ENCODE measurements at regions not wholly inside any gene's neighbourhood (a gene's known extent, or its start where the extent isn't known, plus 50 kb on each side); places are given as distances from the start of the nearest gene placed in this dataset.
"Not testable (repeated sequence)": the region's sequence is repeated elsewhere in the genome, so short reads cannot be mapped to it uniquely, and the experiment has no call there.

DNA sequence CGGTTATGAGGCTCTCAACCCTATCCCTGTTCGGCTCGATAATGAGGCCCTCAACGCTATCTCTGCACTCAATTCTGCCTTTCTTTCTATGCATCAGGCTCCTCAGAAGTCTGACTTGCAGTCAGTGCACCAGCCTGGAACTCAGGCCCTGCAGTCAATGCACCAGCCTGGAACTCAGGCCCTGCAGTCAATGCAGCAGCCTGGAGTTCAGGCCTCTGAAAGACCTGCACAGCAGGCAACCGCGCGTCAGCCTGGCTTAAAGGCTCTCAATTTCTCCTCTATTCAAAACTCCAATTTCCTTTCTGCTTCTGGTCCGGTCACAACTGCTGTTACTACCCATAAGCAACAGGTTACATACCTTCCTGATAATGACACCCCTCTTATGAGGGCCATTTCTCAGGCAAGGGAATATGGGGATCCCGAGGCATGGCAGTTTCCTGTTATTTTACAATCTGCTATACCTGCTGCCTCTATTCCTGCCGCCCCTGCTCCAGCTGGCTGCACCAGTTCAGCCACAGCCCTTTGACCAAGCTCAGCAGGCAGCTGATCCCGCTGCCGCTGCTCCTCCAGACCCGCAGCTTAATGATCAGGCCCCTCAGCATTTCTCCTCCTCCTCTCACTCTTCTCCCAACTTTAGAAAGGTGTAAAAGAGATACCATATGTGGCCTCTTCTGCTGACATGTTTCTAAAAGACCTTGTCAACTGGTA lies 933.6 kb upstream of the FANCL start:
- CTCF ChIA-PET: no interaction called here
- H3K27me3 ChIP-seq (ENCODE audit: control insufficient read depth, insufficient read depth, low read length): no peaks in the 10 kb centered on the region

DNA sequence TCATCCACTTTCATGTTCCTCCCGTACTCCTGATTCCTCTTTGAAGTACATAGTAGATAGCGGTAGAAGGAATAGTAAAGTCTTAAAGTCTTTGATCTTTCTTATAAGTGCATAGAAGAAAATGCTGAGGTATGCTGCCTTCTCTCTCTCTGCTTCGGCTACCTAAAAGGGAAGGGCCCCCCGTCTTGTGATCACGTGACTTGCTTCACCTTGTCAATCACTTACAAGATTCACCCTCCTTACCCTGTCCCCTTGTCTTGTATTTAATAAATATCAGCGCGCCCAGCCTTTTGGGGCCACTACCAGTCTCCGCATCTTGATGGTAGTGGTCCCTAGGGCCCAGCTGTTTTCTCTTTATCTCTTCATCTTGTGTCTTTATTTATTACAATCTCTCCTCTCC lies 932.2 kb upstream of the FANCL start:
- H3K36me3 ChIP-seq (ENCODE audit: control insufficient read depth, insufficient read depth, low read length): no peaks in the 10 kb centered on the region
- no peak for DNase-seq (ENCODE audit: low read depth)
- ChIA-PET POLR2A (no interaction called here), CTCF (no interaction called here)
- TF ChIP-seq, protein P1, sequence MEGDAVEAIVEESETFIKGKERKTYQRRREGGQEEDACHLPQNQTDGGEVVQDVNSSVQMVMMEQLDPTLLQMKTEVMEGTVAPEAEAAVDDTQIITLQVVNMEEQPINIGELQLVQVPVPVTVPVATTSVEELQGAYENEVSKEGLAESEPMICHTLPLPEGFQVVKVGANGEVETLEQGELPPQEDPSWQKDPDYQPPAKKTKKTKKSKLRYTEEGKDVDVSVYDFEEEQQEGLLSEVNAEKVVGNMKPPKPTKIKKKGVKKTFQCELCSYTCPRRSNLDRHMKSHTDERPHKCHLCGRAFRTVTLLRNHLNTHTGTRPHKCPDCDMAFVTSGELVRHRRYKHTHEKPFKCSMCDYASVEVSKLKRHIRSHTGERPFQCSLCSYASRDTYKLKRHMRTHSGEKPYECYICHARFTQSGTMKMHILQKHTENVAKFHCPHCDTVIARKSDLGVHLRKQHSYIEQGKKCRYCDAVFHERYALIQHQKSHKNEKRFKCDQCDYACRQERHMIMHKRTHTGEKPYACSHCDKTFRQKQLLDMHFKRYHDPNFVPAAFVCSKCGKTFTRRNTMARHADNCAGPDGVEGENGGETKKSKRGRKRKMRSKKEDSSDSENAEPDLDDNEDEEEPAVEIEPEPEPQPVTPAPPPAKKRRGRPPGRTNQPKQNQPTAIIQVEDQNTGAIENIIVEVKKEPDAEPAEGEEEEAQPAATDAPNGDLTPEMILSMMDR (IDR thresholded peaks at IDR 0.05; ENCODE audit: insufficient read depth, low read depth, low read length): no peak
- H3K27me3 ChIP-seq (ENCODE audit: control insufficient read depth, insufficient read depth, low read length): no peaks in the 10 kb centered on the region
- no peak overlapping the region for H3K4me3 ChIP-seq (ENCODE audit: low read depth, low read length)

More for the DNA sequence above, 933.6 kb upstream of the FANCL start:
- POLR2A ChIA-PET: no interaction called here
- no peak for DNase-seq (ENCODE audit: low read depth)
- TF ChIP-seq, protein P1 (IDR thresholded peaks at IDR 0.05; ENCODE audit: insufficient read depth, low read depth, low read length): no peak
- H3K36me3 ChIP-seq (ENCODE audit: control insufficient read depth, insufficient read depth, low read length): no peaks in the 10 kb centered on the region
- H3K4me3 ChIP-seq (ENCODE audit: low read depth, low read length): no peak overlapping the region

DNA sequence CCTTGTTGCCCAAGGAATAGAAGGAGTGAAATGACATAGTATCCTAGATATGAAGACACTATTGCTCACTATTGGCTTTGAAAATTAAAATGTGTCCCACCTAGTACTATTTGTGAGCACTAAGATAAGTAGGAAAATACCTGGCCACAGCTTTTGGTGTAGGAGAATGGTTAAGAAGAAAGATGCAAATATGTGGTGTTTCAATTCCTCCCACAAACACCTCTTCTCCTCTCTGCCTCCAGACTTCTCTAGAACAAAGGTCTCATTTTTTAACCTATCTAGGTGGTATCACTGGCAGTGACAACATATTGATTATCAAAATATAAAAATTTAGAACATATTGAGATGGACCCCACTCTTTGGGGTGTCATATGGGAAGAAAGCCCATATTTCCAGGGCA lies 929.9 kb upstream of the FANCL start:
- H3K27me3 ChIP-seq (ENCODE audit: control insufficient read depth, insufficient read depth, low read length): no peaks in the 10 kb centered on the region
- no peak overlapping the region for H3K4me3 ChIP-seq (ENCODE audit: low read depth, low read length)
- H3K36me3 ChIP-seq (ENCODE audit: control insufficient read depth, insufficient read depth, low read length): no peaks in the 10 kb centered on the region
- ChIA-PET POLR2A (no interaction called here), CTCF (interaction anchor here (0.9 to 1.7 kb wide), 3 partner anchors 10 to 26 kb away, joined by 3 to 6 read pairs (median 3); no protein-coding TSS in a partner anchor)
- TF ChIP-seq, protein P1 (IDR thresholded peaks at IDR 0.05; ENCODE audit: insufficient read depth, low read depth, low read length): no peak
- no peak for DNase-seq (ENCODE audit: low read depth)

DNA sequence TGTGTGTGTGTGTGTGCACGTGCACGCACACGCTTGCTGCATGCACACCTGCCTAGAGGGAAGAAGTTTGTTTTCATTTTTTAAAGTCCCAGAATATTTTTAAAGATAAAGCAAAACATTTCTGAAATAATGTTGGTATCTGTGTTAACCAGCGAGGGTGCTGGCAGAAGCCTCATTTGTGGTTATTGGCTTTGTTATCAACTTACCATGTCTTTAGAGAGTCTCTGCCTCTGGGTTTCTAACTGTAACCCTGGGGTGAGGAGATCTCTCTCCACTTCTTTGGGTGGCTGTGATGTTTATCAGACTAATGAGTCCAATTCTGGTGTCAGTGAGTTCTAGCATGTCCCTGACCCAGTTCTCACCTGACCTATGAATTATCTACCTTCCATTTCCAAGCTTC lies 927.6 kb upstream of the FANCL start:
- no peaks in the 10 kb centered on the region for H3K27me3 ChIP-seq (ENCODE audit: control insufficient read depth, insufficient read depth, low read length)
- POLR2A ChIA-PET: no interaction called here
- no peaks in the 10 kb centered on the region for H3K36me3 ChIP-seq (ENCODE audit: control insufficient read depth, insufficient read depth, low read length)
- no peak for DNase-seq (ENCODE audit: low read depth)
- no peak overlapping the region for H3K4me3 ChIP-seq (ENCODE audit: low read depth, low read length)
- TF ChIP-seq, protein P1 (IDR thresholded peaks at IDR 0.05; ENCODE audit: insufficient read depth, low read depth, low read length): no peak
- CTCF ChIA-PET: no interaction called here

DNA sequence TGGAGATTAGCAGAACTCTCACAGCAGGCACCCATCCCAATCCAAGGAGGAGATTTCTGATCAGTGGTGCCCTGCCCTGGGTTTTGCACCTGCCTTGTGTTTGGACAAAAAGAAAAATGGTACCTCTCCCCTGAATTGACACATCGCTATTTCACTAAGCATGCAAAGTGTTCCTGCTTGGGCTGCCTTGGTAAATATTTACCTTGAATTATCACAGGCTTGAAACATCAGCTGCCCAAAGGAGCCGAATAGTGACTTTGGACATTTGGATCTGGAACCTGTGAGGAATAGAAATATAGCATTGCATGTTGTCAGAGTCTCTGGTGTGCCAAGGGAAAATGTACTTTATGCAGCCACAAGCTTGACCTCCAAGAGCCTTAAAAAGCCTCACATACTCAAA lies 926.4 kb upstream of the FANCL start:
- Histone ChIP-seq H3K36me3 (ENCODE audit: control insufficient read depth, insufficient read depth, low read length) (no peaks in the 10 kb centered on the region), H3K27me3 (ENCODE audit: control insufficient read depth, insufficient read depth, low read length) (no peaks in the 10 kb centered on the region), H3K4me3 (ENCODE audit: low read depth, low read length) (no peak overlapping the region)
- CTCF ChIA-PET: no interaction called here
- TF ChIP-seq, protein P1 (IDR thresholded peaks at IDR 0.05; ENCODE audit: insufficient read depth, low read depth, low read length): no peak
- no peak for DNase-seq (ENCODE audit: low read depth)
- POLR2A ChIA-PET: no interaction called here

DNA sequence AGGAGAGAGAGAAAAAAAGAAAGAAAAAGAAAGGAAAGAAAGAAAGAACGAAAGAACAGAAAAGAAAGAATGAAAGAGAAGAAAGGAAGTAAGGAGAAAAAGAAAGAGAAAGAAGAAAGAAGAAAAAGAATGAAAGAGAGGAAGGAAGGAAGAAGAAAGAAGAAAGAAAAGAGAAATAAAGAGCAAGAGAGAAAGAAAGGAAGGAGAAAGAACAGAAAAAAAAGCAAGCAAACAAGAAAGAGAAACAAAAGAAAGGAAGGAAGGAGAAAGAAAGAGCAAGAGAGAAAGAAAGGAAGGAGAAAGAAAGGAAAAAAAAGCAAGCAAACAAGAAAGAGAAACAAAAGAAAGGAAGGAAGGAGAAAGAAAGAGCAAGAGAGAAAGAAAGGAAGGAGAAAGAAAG lies 916.8 kb upstream of the FANCL start:
- H3K4me3 ChIP-seq (ENCODE audit: low read depth, low read length); CTCF ChIA-PET; DNase-seq (ENCODE audit: low read depth); H3K36me3 ChIP-seq (ENCODE audit: control insufficient read depth, insufficient read depth, low read length); POLR2A ChIA-PET; H3K27me3 ChIP-seq (ENCODE audit: control insufficient read depth, insufficient read depth, low read length): not testable (repeated sequence)
